Keratinocyte (primary cell): ENCODE measurements at regions not wholly inside any gene's neighbourhood (a gene's known extent, or its start where the extent isn't known, plus 50 kb on each side); places are given as distances from the start of the nearest gene placed in this dataset.

Experiments
- DNase-seq: peaks from one replicate; pipeline ENCODE4 v3.0.0-alpha.2; 2011; ENCODE audit warnings: low read depth, missing footprints, low spot score
- FAIRE-seq: peaks from 2 replicates; lab custom pipeline; 2011; peaks lifted over from hg19 to GRCh38; lab: Jason Lieb, UNC
- H2AFZ ChIP-seq: 2 replicates; pipeline ENCODE4 v1.6.0; 2012; ENCODE audit warnings: low read length, control low read depth, inconsistent platforms; ENCODE audit not compliant: control insufficient read depth
- H3K27ac ChIP-seq: 2 replicates; pipeline ENCODE4 v1.5.1; 2011; ENCODE audit warnings: low read length; ENCODE audit not compliant: control insufficient read depth, insufficient read depth
- H3K27me3 ChIP-seq: 3 replicates; pipeline ENCODE4 v1.6.0; 2011; ENCODE audit warnings: low read length; ENCODE audit not compliant: control insufficient read depth, insufficient read depth; ENCODE audit errors: extremely low read depth
- H3K36me3 ChIP-seq, 2 experiments: 2 replicates in 1 of 2; 3 replicates in 1 of 2; pipeline ENCODE4 v1.5.1; 2011; ENCODE audit warnings: low read length in 2 of 2, mild to moderate bottlenecking in 1 of 2; ENCODE audit not compliant: control insufficient read depth in 2 of 2, insufficient read depth in 2 of 2; ENCODE audit errors: extremely low read depth in 1 of 2
- H3K4me1 ChIP-seq: 3 replicates; pipeline ENCODE4 v1.5.1; 2011; ENCODE audit warnings: low read length; ENCODE audit not compliant: control insufficient read depth, insufficient read depth; ENCODE audit errors: extremely low read depth
- H3K4me2 ChIP-seq: 3 replicates; pipeline ENCODE4 v1.6.0; 2011; ENCODE audit warnings: low read depth, low read length; ENCODE audit not compliant: control insufficient read depth, insufficient read depth; ENCODE audit errors: extremely low read depth
- H3K4me3 ChIP-seq, 3 experiments: fragments of 200-600 bp in 1 of 3; sonication (generic) in 1 of 3; 2 replicates in 2 of 3; 3 replicates in 1 of 3; pipeline ENCODE4 v1.5.1; 2011 to 2016; ENCODE audit warnings: low read length in 3 of 3, mild to moderate bottlenecking in 3 of 3, control low read depth in 2 of 3, inconsistent platforms in 1 of 3, low read depth in 1 of 3, mixed read lengths in 1 of 3, mixed run types in 1 of 3, moderate library complexity in 1 of 3; ENCODE audit not compliant: control insufficient read depth in 2 of 3, insufficient read depth in 2 of 3; ENCODE audit errors: extremely low read depth in 1 of 3
- H3K79me2 ChIP-seq: 2 replicates; pipeline ENCODE4 v1.6.0; 2012; ENCODE audit warnings: low read length; ENCODE audit not compliant: control insufficient read depth, insufficient read depth
- H3K9ac ChIP-seq: 3 replicates; pipeline ENCODE4 v1.6.0; 2011; ENCODE audit warnings: low read length; ENCODE audit not compliant: control insufficient read depth, insufficient read depth; ENCODE audit errors: extremely low read depth
- H3K9me1 ChIP-seq: 3 replicates; pipeline ENCODE4 v1.6.0; 2011; ENCODE audit warnings: low read length; ENCODE audit not compliant: control insufficient read depth, insufficient read depth; ENCODE audit errors: extremely low read depth
- H3K9me3 ChIP-seq: 2 replicates; pipeline ENCODE4 v1.5.1; 2012; ENCODE audit warnings: low read depth, low read length; ENCODE audit not compliant: control insufficient read depth
- H4K20me1 ChIP-seq: 3 replicates; pipeline ENCODE4 v1.6.0; 2011; ENCODE audit warnings: low read length; ENCODE audit not compliant: control insufficient read depth, insufficient read depth; ENCODE audit errors: extremely low read depth
- EZH2 ChIP-seq: IDR thresholded peaks from one replicate; pipeline ENCODE4 v1.6.1; 2012; ENCODE audit warnings: inconsistent platforms, mild to moderate bottlenecking, low read length, moderate library complexity
- dilution Hi-C: fragments of 300-500 bp; cut with MboI; formaldehyde crosslinking; loops from one replicate; pipeline ENCODE4 v1.7.0; 2020; ENCODE audit warnings: low sequenced_read_pairs; ENCODE audit not compliant: extremely low pct_ligation_motif_present
- TF ChIP-seq, protein P1 (sequence below), 3 experiments: IDR thresholded peaks in 1 of 3; conservative IDR thresholded peaks in 1 of 3; optimal IDR thresholded peaks in 1 of 3; 2 replicates in 2 of 3; 3 replicates in 1 of 3; pipeline versions ENCODE3 to v1.5.1; 2011; ENCODE audit warnings: low read length in 3 of 3, mild to moderate bottlenecking in 3 of 3, moderate library complexity in 2 of 3, control low read depth in 1 of 3, inconsistent platforms in 1 of 3; ENCODE audit not compliant: insufficient read depth in 2 of 3; ENCODE audit errors: extremely low read depth in 1 of 3

DNA sequence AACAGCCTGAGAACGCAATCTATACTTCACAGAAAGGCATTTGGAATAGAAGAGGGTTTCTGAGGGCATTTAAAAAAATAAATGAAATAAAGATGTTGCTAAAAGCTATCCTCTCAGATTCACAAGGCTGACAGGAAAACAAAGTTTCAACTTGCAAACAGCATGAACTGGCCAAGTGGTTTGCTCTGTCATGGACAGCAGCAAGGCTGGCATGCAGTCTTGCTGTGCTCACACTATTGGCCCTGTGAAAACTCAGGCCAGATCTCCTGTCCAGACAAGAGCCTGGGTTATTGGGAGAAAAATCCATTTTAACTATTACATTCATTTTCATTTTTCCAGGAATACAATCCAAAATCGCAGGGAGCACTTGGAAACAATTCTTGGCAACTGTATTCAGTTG, 506.2 kb upstream of the SLC35B3 start:
- no peaks in the 10 kb centered on the region for H3K27me3 ChIP-seq
- no peak overlapping the region for H3K9ac ChIP-seq
- no peaks in the 10 kb centered on the region for H3K9me3 ChIP-seq
- dilution Hi-C loops, result no loop called here
- H3K27ac ChIP-seq, result no peak overlapping the region
- FAIRE-seq (no peak), DNase-seq (no peak)
- no peaks in the 10 kb centered on the region for H3K9me1 ChIP-seq
- TF ChIP-seq EZH2, result no peak
- TF ChIP-seq, protein P1, sequence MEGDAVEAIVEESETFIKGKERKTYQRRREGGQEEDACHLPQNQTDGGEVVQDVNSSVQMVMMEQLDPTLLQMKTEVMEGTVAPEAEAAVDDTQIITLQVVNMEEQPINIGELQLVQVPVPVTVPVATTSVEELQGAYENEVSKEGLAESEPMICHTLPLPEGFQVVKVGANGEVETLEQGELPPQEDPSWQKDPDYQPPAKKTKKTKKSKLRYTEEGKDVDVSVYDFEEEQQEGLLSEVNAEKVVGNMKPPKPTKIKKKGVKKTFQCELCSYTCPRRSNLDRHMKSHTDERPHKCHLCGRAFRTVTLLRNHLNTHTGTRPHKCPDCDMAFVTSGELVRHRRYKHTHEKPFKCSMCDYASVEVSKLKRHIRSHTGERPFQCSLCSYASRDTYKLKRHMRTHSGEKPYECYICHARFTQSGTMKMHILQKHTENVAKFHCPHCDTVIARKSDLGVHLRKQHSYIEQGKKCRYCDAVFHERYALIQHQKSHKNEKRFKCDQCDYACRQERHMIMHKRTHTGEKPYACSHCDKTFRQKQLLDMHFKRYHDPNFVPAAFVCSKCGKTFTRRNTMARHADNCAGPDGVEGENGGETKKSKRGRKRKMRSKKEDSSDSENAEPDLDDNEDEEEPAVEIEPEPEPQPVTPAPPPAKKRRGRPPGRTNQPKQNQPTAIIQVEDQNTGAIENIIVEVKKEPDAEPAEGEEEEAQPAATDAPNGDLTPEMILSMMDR (optimal IDR thresholded peaks at IDR 0.05 in 1 of 3, IDR thresholded peaks at IDR 0.05 in 1 of 3, conservative IDR thresholded peaks at IDR 0.05 in 1 of 3; ENCODE audit: extremely low read depth in 1 of 3, insufficient read depth in 2 of 3, low read length in 3 of 3), result no peak
- H3K79me2 ChIP-seq, result no peaks in the 10 kb centered on the region
- no peaks in the 10 kb centered on the region for H3K36me3 ChIP-seq
- H3K4me1 ChIP-seq, result no peaks in the 10 kb centered on the region
- no peaks in the 10 kb centered on the region for H4K20me1 ChIP-seq
- no peak overlapping the region for H3K4me2 ChIP-seq
- no peak overlapping the region for H2AFZ ChIP-seq
- H3K4me3 ChIP-seq, result no peak overlapping the region

DNA sequence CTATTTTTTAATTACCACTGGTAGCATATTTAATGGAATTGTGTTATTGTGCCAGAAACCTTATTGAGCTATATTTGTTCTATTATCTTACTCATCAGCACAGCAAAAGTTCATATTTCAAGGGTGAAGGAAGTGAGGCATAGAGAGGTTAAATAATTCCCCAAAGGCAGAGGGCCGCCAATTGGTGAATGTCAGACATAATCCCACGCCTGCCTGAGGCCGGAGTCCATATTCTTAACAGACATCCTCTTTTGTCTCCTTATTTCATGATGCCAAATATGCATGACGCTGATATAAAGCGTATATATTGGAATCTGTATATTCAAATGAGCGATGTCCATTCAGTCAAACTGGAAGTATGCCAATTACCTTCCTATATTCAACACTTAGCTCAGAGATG, 505.0 kb upstream of the SLC35B3 start:
- H3K4me3 ChIP-seq, result no peak overlapping the region
- dilution Hi-C loops, result no loop called here
- no peak overlapping the region for H2AFZ ChIP-seq
- FAIRE-seq, result no peak
- H3K4me2 ChIP-seq, result no peak overlapping the region
- H3K9me1 ChIP-seq, result no peaks in the 10 kb centered on the region
- no peak for TF ChIP-seq EZH2
- TF ChIP-seq, protein P1 (optimal IDR thresholded peaks at IDR 0.05 in 1 of 3, IDR thresholded peaks at IDR 0.05 in 1 of 3, conservative IDR thresholded peaks at IDR 0.05 in 1 of 3; ENCODE audit: extremely low read depth in 1 of 3, insufficient read depth in 2 of 3, low read length in 3 of 3), result no peak
- no peaks in the 10 kb centered on the region for H3K36me3 ChIP-seq
- H3K9me3 ChIP-seq, result no peaks in the 10 kb centered on the region
- no peak for DNase-seq
- no peak overlapping the region for H3K9ac ChIP-seq
- H3K27me3 ChIP-seq, result no peaks in the 10 kb centered on the region
- H3K4me1 ChIP-seq, result no peaks in the 10 kb centered on the region
- H3K27ac ChIP-seq, result no peak overlapping the region
- no peaks in the 10 kb centered on the region for H3K79me2 ChIP-seq
- H4K20me1 ChIP-seq, result no peaks in the 10 kb centered on the region
